GM21390 (cell line): ENCODE measurements at regions not wholly inside any gene's neighbourhood (a gene's known extent, or its start where the extent isn't known, plus 50 kb on each side); places are given as distances from the start of the nearest gene placed in this dataset.
"Not testable (repeated sequence)": the region's sequence is repeated elsewhere in the genome, so short reads cannot be mapped to it uniquely, and the experiment has no call there.

Experiments used
- ATAC-seq: cut with Tn5 transposase; IDR thresholded peaks from one replicate; pipeline ENCODE4 v1.9.1; 2021; ENCODE audit not compliant: unreplicated experiment

DNA sequence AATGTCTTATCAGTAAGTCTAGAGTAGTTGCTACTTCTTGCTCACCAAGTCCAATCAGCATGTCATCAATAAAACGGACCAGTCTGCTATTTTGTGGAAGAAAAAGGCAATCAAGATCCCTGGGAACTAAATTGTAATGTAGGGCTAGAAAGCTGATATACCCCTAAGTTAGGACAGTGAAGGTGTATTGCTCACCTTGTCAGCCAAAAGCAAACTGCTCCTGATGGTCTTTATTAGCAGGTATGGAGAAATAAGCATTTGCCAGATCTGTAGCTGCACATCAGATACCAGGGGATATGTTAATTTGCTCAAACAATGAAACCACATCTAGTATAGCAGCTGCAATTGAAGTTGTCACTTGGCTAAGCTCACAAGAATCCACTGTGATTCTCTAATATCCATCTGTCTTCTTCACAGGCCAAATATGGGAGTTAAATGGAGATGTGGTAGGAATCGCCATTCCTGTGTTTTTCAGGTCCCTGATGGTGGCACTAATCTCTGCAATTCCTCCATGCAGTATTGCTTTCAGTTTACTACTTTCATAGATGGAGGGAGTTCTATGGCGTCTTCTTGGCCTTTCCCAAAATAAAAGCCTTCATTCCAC lies 75.0 kb downstream of the TMEM237 start:
- no peak for ATAC-seq

DNA sequence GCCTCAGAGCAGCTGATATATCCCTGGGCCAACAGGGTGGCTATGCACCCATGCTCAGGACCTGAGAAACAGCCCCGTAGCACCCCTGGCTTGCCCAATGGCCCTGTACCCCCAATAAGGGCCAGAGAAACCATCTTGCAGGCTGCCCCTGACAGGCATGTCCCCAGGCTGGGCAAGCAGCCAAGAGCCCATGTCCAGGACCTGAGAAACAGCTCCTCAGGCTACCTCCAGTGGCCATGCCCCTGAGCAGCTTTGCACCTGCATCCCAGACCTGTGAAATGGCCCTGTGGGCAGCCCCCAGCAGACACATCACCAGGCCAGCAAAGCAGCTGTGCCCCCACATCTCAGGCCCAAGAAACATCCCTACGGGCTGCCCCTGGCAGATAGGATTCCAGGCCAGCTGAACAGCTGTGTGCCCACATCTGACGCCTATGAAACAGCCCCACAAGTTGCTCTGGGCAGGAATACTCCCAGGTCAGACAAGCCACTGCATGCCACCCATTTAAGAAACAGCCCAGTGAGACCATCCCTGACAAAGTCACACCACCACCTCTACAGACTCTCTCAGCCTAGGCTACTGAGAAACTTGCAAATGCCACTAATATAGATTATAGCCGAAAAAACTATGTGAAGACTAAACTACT lies 84.1 kb downstream of the TMEM237 start:
- no peak for ATAC-seq

GRCh38 chr2:201558665-201559064 lies 84.6 kb downstream of the TMEM237 start:
- ATAC-seq, result no peak

GRCh38 chr2:201558232-201558631 lies 85.1 kb downstream of the TMEM237 start:
- no peak for ATAC-seq

DNA sequence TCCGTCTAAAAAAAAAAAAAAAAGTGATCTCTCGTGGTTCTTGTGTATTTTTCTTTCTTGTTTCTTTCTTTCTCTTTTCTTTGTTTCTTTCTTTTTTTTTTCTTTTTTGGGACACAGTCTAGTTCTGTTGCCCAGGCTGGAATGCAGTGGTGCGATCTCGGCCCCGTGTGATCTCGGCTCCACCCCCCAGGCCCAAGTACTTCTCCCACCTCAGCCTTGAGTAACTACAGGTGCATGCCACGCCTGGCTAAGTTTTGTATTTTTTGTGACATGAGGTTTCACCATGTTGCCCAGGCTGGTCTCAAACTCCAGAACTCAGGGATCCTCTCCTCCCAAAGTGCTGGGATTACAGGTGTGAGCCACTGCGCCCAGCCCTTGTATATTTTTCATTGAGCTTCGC lies 91.4 kb downstream of the TMEM237 start:
- ATAC-seq, result no peak

DNA sequence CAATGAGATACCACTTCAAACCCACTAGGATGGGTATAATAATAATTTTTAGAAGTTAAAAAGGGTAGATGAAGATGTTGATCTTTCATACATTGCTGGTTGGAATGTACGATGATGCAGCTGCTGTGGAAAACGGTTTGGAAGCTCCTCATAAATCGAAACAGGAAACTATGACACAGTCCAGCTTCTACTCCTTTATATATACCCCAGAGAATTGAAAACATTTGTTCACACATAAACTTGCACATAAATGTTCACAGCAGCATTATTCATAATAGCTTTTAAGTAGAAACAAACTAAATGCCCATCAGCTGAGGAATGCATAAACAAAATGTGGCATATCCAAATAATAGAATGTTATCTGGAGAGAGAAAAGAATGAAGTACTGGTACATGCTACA lies 95.0 kb downstream of the STRADB start:
- ATAC-seq, result no peak

DNA sequence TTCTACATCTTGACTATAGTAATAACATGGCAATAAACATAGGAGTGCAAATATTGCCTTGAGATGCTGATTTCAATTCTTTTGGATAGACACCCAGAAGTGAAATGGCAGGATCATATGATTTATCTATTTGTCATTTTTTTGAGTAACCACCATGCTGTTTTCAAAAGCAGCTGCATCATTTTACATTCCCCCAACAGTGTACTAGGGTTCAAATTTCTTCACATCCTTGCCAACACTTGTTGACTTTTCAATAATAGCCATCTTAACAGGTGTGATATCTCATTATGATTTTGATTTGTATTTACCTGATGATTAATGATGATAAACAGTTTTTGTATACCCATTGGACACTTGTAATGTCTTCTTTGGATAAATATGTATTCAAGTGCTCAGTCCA lies 90.8 kb downstream of the STRADB start:
- ATAC-seq, result no peak

DNA sequence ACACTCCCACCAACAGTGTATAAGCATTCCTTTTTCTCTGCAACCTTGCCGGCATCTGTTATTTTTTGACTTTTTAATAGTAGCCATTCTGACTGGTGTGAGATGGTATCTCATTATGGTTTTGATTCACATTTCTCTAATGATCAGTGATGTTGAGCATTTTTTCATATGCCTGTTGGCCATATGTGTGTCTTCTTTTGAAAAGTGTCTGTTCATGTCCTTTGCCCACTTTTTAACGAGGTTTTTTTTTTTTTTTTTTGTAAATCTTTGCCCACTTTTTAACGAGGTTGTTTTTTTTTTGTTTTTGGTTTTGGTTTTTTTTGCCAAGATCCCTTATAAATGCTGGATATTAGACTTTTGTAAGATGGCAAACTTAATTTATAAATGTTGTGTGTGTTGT lies 87.7 kb downstream of the STRADB start:
- ATAC-seq, result not testable (repeated sequence)

- no peak for ATAC-seq
These were observed 86.5 kb downstream of the STRADB start for GRCh38 chr2:201538025-201538424.

GRCh38 chr2:201536754-201537153 lies 85.2 kb downstream of the STRADB start:
- no peak for ATAC-seq

DNA sequence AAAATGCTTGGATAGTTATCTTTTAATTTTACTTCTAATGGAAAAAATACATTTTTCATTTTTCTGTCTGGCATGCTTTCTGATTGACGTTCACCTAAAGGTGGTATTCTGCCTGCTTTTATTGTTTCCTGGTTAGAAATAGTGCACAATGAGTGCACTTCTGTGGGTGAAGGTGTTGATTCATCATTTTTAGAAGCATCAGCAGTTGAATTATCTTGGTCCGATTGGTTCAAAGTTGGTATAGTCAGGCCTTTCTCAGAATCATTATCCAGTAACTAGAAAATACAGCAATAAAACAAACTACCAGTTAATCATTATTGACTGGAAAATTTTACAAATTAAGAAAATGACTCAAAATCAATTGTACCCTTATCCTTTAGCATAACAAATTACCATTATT lies 84.5 kb downstream of the STRADB start:
- no peak for ATAC-seq

GRCh38 chr2:201532686-201533304 lies 81.3 kb downstream of the STRADB start:
- ATAC-seq, result peak; percentile 93
